LNCAP (cell line): ENCODE measurements at regions not wholly inside any gene's neighbourhood (a gene's known extent, or its start where the extent isn't known, plus 50 kb on each side); places are given as distances from the start of the nearest gene placed in this dataset.

Experiments used
- TF ChIP-seq, protein P1 (sequence below): fragments of 450-650 bp; IDR thresholded peaks from 2 replicates; pipeline ENCODE4 v1.5.1; 2017; ENCODE audit warnings: mild to moderate bottlenecking

DNA sequence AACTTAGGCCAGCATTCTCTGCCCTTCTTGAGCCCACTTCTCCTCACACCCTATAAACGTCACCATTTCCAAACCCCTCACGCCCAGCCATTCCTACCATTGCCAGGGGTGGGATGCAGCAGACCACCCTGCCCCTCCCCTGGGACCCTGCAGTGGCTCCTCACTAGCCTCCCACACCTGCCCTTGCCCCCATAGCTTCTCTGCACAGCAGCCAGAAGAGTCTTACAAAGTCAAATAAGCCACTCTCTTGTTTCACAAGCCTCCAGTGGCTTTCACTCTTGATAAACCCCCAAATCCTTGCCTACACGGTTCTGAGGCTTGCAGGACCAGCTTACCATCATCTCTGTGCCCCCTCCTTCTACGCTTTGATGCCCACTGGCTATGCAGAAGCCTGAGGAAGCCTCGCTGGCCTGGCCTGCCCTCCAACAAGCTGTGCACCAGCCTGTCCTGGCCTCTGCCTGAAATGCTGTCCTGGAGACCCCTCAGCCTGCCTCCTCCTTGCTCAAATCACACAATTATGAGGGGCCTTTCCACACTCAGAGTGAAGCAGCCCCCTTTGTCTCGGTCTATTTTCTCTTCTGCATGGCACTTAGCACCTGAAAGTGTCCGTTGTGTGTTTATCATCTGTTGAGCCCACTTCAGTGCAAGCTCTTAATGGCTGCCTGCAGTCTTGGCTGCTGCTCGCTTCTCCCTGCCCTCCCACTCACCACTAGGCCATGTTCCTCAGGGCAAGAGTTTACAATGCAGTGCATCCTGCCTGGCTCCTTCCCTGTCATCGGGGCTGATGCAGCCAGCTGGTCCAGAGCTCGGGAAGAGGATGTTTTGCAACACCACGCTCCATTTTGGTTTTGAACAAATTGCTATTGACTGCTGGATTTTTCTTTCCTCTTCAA is 82.6 kb upstream of the RGPD5 start:
- TF ChIP-seq, protein P1, sequence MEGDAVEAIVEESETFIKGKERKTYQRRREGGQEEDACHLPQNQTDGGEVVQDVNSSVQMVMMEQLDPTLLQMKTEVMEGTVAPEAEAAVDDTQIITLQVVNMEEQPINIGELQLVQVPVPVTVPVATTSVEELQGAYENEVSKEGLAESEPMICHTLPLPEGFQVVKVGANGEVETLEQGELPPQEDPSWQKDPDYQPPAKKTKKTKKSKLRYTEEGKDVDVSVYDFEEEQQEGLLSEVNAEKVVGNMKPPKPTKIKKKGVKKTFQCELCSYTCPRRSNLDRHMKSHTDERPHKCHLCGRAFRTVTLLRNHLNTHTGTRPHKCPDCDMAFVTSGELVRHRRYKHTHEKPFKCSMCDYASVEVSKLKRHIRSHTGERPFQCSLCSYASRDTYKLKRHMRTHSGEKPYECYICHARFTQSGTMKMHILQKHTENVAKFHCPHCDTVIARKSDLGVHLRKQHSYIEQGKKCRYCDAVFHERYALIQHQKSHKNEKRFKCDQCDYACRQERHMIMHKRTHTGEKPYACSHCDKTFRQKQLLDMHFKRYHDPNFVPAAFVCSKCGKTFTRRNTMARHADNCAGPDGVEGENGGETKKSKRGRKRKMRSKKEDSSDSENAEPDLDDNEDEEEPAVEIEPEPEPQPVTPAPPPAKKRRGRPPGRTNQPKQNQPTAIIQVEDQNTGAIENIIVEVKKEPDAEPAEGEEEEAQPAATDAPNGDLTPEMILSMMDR = no peak

- TF ChIP-seq, protein P1 = no peak
Observed at GRCh38 chr2:109712123-109712449, 82.0 kb upstream of the RGPD5 start.

- TF ChIP-seq, protein P1 = no peak
Observed at GRCh38 chr2:109712746-109713145, 81.4 kb upstream of the RGPD5 start.

DNA sequence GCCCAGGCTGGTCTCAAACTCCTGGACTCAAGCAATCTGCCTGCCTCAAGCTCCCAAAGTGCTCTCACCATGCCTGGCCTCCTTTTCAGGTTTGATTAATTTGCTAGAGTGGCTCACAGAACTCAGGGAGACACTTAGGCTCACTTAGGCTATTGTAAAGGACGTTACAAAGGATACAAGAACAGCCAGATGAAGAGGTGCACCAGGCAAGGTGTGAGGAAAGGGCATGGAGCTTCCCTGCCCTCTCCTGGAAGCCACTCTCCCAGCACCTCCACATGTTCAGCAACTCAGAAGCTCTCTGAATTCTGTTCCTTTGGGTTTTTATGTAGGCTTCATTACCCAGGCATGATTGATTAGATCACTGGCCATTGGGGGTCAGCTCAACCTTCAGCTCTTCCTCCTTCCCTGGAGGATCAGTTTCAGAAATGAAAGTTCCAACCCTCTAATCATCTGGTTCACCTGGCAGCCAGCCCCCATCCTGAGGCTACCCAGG is 78.7 kb upstream of the RGPD5 start:
- TF ChIP-seq, protein P1 = no peak

DNA sequence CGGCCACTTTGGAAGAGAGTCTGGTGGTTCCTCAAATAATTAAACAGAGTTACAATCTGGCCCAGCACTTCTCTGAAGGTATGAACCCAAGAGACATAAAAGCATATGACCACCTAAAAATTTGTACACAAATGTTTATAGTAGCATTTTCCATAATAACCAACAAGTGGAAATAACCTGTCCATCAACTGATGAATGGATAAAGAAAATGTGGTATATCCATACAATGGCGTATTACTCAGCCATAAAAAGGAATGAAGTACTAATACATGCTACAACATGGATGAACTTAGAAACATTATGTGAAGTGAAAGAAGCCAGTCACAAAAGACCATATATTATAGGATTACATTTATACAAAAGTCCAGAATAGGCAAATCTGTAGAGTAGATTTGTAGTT is 76.0 kb upstream of the RGPD5 start:
- TF ChIP-seq, protein P1 = no peak

GRCh38 chr2:109719871-109720270 is 74.2 kb upstream of the RGPD5 start:
- TF ChIP-seq, protein P1 = no peak

- TF ChIP-seq, protein P1 = no peak
Observed at GRCh38 chr2:109720380-109721106, 73.6 kb upstream of the RGPD5 start.
